HL-60 (cell line): ENCODE measurements at regions not wholly inside any gene's neighbourhood (a gene's known extent, or its start where the extent isn't known, plus 50 kb on each side); places are given as distances from the start of the nearest gene placed in this dataset.

Source experiments
- DNase-seq, 2 experiments: peaks; one replicate each; pipeline ENCODE4 v3.0.0-alpha.2; 2010 to 2020; ENCODE audit warnings: low read depth in 1 of 2, low spot score in 1 of 2
- H3K27ac ChIP-seq: fragments of 250-450 bp; sonication (Bioruptor Pico); replicated peaks from 2 replicates; pipeline ENCODE4 v1.5.1; 2020; ENCODE audit warnings: mild to moderate bottlenecking, moderate library complexity
- H3K27me3 ChIP-seq: fragments of 250-450 bp; sonication (Bioruptor Pico); 2 replicates; pipeline ENCODE4 v1.5.1; 2021; ENCODE audit warnings: mild to moderate bottlenecking, moderate library complexity; ENCODE audit not compliant: insufficient read depth, poor library complexity, severe bottlenecking
- H3K4me3 ChIP-seq: replicated peaks from 2 replicates; pipeline ENCODE4 v1.5.1; 2011; ENCODE audit warnings: mild to moderate bottlenecking, control low read depth, low read length; ENCODE audit not compliant: insufficient read depth
- CTCF ChIP-seq: IDR thresholded peaks from one replicate; pipeline ENCODE4 v1.5.1; 2011; ENCODE audit warnings: low read length, control low read depth, inconsistent platforms; ENCODE audit not compliant: insufficient read depth
- GABPA ChIP-seq: IDR thresholded peaks from 2 replicates; pipeline ENCODE4 v1.6.1; 2012; ENCODE audit warnings: low read depth
- POLR2AphosphoS5 ChIP-seq: IDR thresholded peaks from 2 replicates; pipeline ENCODE4 v1.6.1; 2012; ENCODE audit warnings: low read depth
- REST ChIP-seq: IDR thresholded peaks from 2 replicates; pipeline ENCODE4 v1.6.1; 2012; ENCODE audit warnings: low read depth; ENCODE audit not compliant: insufficient replicate concordance
- SPI1 ChIP-seq: IDR thresholded peaks from 2 replicates; pipeline ENCODE4 v1.6.1; 2012; ENCODE audit warnings: low read depth, mild to moderate bottlenecking, borderline replicate concordance

- Histone ChIP-seq H3K27ac (no peak overlapping the region), H3K27me3 (no peaks in the 10 kb centered on the region), H3K4me3 (no peak overlapping the region)
- DNase-seq = no peak
- no peak for TF ChIP-seq POLR2AphosphoS5
- TF ChIP-seq REST = no peak
- no peak for TF ChIP-seq SPI1
- TF ChIP-seq CTCF = no peak
- no peak for TF ChIP-seq GABPA
Measured at GRCh38 chr9:81380504-81381359, 308.6 kb downstream of the TLE1 start.

GRCh38 chr9:81379655-81380054, 309.7 kb downstream of the TLE1 start:
- DNase-seq = no peak
- Histone ChIP-seq H3K27ac (no peak overlapping the region), H3K27me3 (no peaks in the 10 kb centered on the region), H3K4me3 (no peak overlapping the region)
- TF ChIP-seq GABPA = no peak
- no peak for TF ChIP-seq POLR2AphosphoS5
- no peak for TF ChIP-seq REST
- no peak for TF ChIP-seq SPI1
- no peak for TF ChIP-seq CTCF

GRCh38 chr9:81377921-81378320, 311.4 kb downstream of the TLE1 start:
- H3K27me3 ChIP-seq = no peaks in the 10 kb centered on the region
- H3K27ac ChIP-seq = no peak overlapping the region
- DNase-seq = no peak
- TF ChIP-seq POLR2AphosphoS5 = no peak
- TF ChIP-seq SPI1 = no peak
- no peak for TF ChIP-seq GABPA
- TF ChIP-seq CTCF = no peak
- no peak for TF ChIP-seq REST
- no peak overlapping the region for H3K4me3 ChIP-seq
